ENCODE measurements at regions not wholly inside any gene's neighbourhood (a gene's known extent, or its start where the extent isn't known, plus 50 kb on each side); places are given as distances from the start of the nearest gene placed in this dataset.

DNA sequence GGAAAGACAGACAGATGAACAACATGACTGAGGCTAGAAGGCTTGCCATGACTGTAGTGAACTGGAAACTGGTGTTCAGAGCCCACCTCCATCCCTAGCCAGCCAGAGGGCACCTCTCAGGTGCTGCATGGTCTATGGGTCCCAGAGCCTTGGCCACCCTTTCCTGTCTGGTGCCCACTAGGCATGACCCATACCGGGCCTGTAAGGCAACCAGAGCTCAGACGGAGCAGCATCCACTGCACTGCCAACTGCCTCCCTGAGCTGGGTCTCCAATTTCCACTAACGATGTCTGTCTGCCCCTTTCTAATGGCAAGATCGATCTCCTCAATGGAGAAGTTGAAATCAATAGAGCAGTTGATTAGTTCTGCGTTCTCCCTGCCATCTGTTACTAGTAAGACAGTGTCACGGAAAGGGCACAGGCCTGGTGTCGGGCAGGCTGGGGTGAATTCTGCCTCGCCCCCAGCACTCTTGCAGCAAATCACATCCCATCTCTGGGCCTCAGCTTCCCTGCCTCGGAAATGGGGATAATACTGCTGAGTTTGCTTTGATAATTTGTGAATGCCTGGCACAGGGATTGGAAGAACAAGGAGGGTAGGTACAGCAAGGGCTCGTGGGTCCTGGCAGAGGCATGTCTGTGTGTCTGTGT lies 172.3 kb upstream of the MVB12B start:
- intact Hi-C loops (cut with DNase I): no loop called here
- Histone ChIP-seq H3K4me1 (peaks cover 0 to 23% (median 10%) of the 10 kb centered on the region in 4 donors), H3K9me3 (no peaks in the 10 kb centered on the region), H3K27ac (no peak overlapping the region), H3K27me3 (no peaks in the 10 kb centered on the region), H3K4me3 (no peak overlapping the region), H3K36me3 (no peaks in the 10 kb centered on the region)
- WGBS (ENCODE audit: insufficient coverage, low coverage, low lambda C conversion rate, missing lambda C conversion rate): 81% methylated on average over 9 of the region's 10 CpGs
- no peak for ATAC-seq
- TF ChIP-seq POLR2A (IDR thresholded peaks at IDR 0.05): no peak
- TF ChIP-seq, protein P1, sequence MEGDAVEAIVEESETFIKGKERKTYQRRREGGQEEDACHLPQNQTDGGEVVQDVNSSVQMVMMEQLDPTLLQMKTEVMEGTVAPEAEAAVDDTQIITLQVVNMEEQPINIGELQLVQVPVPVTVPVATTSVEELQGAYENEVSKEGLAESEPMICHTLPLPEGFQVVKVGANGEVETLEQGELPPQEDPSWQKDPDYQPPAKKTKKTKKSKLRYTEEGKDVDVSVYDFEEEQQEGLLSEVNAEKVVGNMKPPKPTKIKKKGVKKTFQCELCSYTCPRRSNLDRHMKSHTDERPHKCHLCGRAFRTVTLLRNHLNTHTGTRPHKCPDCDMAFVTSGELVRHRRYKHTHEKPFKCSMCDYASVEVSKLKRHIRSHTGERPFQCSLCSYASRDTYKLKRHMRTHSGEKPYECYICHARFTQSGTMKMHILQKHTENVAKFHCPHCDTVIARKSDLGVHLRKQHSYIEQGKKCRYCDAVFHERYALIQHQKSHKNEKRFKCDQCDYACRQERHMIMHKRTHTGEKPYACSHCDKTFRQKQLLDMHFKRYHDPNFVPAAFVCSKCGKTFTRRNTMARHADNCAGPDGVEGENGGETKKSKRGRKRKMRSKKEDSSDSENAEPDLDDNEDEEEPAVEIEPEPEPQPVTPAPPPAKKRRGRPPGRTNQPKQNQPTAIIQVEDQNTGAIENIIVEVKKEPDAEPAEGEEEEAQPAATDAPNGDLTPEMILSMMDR (IDR thresholded peaks at IDR 0.05): no peak
- DNase-seq: peak in 1 of 3 donors; percentile 23

DNA sequence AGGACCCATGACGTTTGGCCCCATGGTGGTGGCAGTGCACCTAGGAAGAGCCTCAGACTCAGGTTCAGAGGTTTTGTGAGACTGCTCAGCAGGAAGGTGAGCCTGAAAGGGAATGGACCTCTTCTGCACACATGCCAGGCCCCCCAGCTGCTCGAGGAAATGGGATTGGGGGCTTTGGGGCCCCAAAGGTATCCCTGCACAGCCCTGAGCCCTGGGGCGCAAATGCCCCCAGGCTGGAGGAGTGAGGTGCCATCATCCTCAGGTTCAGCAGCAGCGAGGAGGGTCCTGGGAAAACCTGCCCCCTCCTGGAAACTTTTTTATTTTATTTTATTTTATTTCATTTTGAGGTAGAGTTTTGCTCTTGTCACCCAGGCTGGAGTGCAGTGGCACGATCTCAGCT lies 171.8 kb upstream of the MVB12B start:
- Histone ChIP-seq H3K9me3 (no peaks in the 10 kb centered on the region), H3K36me3 (no peaks in the 10 kb centered on the region), H3K4me1 (peaks cover 0 to 23% (median 10%) of the 10 kb centered on the region in 4 donors), H3K27me3 (no peaks in the 10 kb centered on the region), H3K4me3 (no peak overlapping the region), H3K27ac (no peak overlapping the region)
- ATAC-seq (no peak), DNase-seq (no peak)
- TF ChIP-seq, protein P1 (IDR thresholded peaks at IDR 0.05): no peak
- TF ChIP-seq POLR2A (IDR thresholded peaks at IDR 0.05): no peak
- intact Hi-C loops (cut with DNase I): no loop called here
- WGBS (ENCODE audit: insufficient coverage, low coverage, low lambda C conversion rate, missing lambda C conversion rate): 53% methylated on average over 3 of the region's 5 CpGs

DNA sequence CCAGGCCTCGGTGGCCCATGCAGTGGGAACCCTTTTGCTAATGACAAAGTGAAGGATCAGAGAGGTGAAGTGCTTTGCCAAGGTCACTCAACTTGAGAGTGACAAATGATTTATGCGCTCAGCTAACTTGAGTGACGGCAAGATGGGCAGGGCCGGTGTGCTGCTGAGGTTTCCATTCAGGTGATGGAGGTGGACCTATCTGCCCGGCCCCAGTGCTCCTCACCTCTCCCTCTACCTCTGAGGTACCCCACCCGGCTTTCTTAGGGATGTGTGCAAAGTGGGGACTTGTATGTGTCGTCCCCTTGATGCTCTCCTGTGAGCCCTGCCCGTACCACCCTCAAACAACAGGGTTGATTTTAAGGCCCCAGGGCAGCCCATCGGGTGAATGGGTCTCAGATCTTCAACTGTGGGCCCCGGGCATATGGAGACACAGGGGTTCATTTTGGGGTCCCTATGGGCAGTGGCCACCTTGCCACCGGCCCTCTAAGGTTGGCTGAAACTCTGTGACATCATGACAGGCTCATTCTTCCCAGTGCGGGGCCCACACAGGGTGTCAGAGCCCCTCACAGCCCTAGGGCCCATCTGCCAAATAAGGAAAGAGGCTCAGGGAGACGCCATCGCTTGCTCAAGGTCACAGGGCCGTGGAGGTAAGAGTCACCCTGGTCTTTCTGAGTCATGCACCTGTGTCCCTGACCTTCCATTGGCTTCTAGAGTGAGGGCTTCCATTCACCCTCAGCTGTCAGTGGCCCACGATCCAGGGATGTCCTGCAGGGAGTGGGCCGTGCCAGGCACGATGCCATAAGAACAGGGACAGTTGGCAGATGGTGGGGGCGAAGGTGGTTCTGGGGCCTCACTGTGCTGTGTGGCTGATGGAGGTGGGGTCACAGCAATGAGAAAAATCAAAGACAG lies 170.6 kb upstream of the MVB12B start:
- ATAC-seq (no peak), DNase-seq (peak in 1 of 3 donors; percentile 27)
- WGBS (ENCODE audit: insufficient coverage, low coverage, low lambda C conversion rate, missing lambda C conversion rate): 96% methylated on average over 8 of the region's 19 CpGs
- TF ChIP-seq, protein P1 (IDR thresholded peaks at IDR 0.05): no peak
- no peak for TF ChIP-seq POLR2A (IDR thresholded peaks at IDR 0.05)
- peaks cover 0 to 13% (median 8%) of the 10 kb centered on the region in 4 donors for H3K4me1 ChIP-seq
- intact Hi-C loops (cut with DNase I): no loop called here
- no peak overlapping the region for H3K4me3 ChIP-seq
- H3K9me3 ChIP-seq: no peaks in the 10 kb centered on the region
- H3K36me3 ChIP-seq: no peaks in the 10 kb centered on the region
- no peak overlapping the region for H3K27ac ChIP-seq
- no peaks in the 10 kb centered on the region for H3K27me3 ChIP-seq

DNA sequence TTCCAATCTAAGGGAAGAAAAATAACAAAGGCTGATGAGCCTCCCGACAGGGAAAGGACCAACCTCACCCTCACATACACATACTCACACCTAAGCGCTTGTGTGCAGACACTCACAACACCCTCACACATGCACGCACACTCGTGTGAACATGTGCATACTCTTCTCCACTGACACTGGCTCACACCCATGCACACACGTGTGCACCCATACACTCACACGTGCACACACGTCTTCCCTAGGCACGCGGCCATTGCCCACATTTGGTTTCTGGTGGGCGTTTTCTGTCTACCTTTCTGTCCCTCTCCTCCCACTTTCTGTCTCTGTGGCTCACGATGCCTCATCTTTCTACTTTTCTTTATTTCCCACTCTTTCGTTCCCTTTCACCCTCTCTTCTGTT lies 169.7 kb upstream of the MVB12B start:
- DNase-seq (no peak), ATAC-seq (no peak)
- H3K27me3 ChIP-seq: no peaks in the 10 kb centered on the region
- H3K4me1 ChIP-seq: peaks cover 0 to 6% (median 2%) of the 10 kb centered on the region in 4 donors
- H3K9me3 ChIP-seq: no peaks in the 10 kb centered on the region
- WGBS (ENCODE audit: insufficient coverage, low coverage, low lambda C conversion rate, missing lambda C conversion rate): 69% methylated on average over 6 of the region's 12 CpGs
- H3K27ac ChIP-seq: no peak overlapping the region
- H3K36me3 ChIP-seq: no peaks in the 10 kb centered on the region
- H3K4me3 ChIP-seq: no peak overlapping the region
- TF ChIP-seq, protein P1 (IDR thresholded peaks at IDR 0.05): no peak
- no peak for TF ChIP-seq POLR2A (IDR thresholded peaks at IDR 0.05)
- intact Hi-C loops (cut with DNase I): no loop called here

Measured in right lobe of liver (tissue), 6 donors.